Vagina (tissue), 2 donors: ENCODE measurements at regions not wholly inside any gene's neighbourhood (a gene's known extent, or its start where the extent isn't known, plus 50 kb on each side); places are given as distances from the start of the nearest gene placed in this dataset.

Source experiments
- POLR2A ChIP-seq, 2 donors: fragments of 450-650 bp; IDR thresholded peaks; one replicate each; pipeline ENCODE4 v1.6.1; 2017; ENCODE audit warnings: antibody characterized with exemption in 2 of 2, mild to moderate bottlenecking in 2 of 2, moderate library complexity in 2 of 2
- POLR2AphosphoS5 ChIP-seq, 2 donors: sonication (generic); formaldehyde crosslinking; IDR thresholded peaks; one replicate each; pipeline ENCODE4 v1.9.0; 2017; ENCODE audit warnings: antibody characterized with exemption in 2 of 2, mild to moderate bottlenecking in 2 of 2, low read depth in 1 of 2; ENCODE audit not compliant: insufficient read depth in 1 of 2
- TF ChIP-seq, protein P1 (sequence below), 3 experiments: fragments of 450-650 bp in 2 of 3; fragments of 200-600 bp in 1 of 3; sonication (generic) in 1 of 3; IDR thresholded peaks; one replicate each; pipeline ENCODE4 v1.5.1; 2017 to 2019; ENCODE audit warnings: antibody characterized with exemption in 3 of 3, mild to moderate bottlenecking in 2 of 3, moderate library complexity in 2 of 3

DNA sequence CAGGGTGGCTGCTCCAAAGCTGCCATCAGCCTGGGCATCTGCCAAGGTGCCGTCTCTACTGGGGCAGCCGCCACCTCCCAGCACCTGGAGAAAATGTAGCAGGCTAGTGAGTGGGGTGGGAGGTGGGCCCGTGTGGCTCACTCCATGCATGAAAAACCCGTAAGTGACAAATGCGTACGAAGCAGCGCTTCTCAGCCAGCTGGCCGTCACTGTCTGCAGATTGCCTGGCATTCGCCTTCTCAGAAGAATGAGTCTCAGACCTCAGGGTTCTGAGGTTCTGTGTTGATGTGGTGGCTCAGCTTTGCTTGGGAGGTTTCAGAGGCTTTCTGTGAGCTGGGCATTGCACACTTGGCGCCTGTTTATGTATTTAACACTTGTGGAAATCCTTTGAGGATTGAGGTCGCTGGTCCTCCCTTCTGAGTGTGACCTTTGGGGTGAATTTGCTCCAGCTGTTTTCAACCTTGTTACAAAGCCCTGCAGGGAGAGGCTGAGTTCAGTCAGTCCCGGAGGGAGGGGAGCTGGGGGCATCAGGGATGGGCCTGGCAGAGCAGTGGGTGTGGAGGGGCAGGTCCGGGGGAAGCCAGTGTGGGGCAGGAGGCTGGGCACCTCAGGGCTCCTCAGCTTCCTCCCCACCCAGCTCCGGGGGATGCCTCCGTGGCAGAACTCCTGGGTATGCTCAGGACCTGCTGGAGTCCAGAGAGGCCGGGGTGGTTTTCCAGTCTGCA lies 977.0 kb downstream of the TBC1D22A start:
- TF ChIP-seq POLR2A (IDR thresholded peaks at IDR 0.05): no peak
- no peak for TF ChIP-seq POLR2AphosphoS5 (IDR thresholded peaks at IDR 0.05; ENCODE audit: insufficient read depth in 1 of 2, low read depth in 1 of 2)
- TF ChIP-seq, protein P1, sequence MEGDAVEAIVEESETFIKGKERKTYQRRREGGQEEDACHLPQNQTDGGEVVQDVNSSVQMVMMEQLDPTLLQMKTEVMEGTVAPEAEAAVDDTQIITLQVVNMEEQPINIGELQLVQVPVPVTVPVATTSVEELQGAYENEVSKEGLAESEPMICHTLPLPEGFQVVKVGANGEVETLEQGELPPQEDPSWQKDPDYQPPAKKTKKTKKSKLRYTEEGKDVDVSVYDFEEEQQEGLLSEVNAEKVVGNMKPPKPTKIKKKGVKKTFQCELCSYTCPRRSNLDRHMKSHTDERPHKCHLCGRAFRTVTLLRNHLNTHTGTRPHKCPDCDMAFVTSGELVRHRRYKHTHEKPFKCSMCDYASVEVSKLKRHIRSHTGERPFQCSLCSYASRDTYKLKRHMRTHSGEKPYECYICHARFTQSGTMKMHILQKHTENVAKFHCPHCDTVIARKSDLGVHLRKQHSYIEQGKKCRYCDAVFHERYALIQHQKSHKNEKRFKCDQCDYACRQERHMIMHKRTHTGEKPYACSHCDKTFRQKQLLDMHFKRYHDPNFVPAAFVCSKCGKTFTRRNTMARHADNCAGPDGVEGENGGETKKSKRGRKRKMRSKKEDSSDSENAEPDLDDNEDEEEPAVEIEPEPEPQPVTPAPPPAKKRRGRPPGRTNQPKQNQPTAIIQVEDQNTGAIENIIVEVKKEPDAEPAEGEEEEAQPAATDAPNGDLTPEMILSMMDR (IDR thresholded peaks at IDR 0.05): no peak
